Choroid plexus epithelial cell (primary cell): ENCODE measurements at regions not wholly inside any gene's neighbourhood (a gene's known extent, or its start where the extent isn't known, plus 50 kb on each side); places are given as distances from the start of the nearest gene placed in this dataset.
"Not testable (repeated sequence)": the region's sequence is repeated elsewhere in the genome, so short reads cannot be mapped to it uniquely, and the experiment has no call there.

Experiments used
- DNase-seq: peaks from one replicate; pipeline ENCODE4 v3.0.0-alpha.2; 2010; ENCODE audit warnings: low read depth
- H3K4me3 ChIP-seq: 2 replicates; pipeline ENCODE4 v1.5.1; 2011; ENCODE audit warnings: low read depth, mild to moderate bottlenecking, control low read depth, low read length, moderate library complexity
- CTCF ChIP-seq: conservative IDR thresholded peaks from 2 replicates; pipeline ENCODE4 v1.5.1; 2011; ENCODE audit warnings: low read depth, mild to moderate bottlenecking, control low read depth, inconsistent platforms, low read length, moderate library complexity

- H3K4me3 ChIP-seq, result no peak overlapping the region
- DNase-seq, result no peak
- no peak for TF ChIP-seq CTCF
Observed at GRCh38 chr1:229018674-229019295, 252.1 kb upstream of the RAB4A start.

- DNase-seq, result no peak
- TF ChIP-seq CTCF, result no peak
Observed at GRCh38 chr1:229019663-229020271, 251.1 kb upstream of the RAB4A start.

GRCh38 chr1:229021034-229021433 is 249.9 kb upstream of the RAB4A start:
- not testable (repeated sequence) for H3K4me3 ChIP-seq, DNase-seq

More at GRCh38 chr1:229019663-229020271, 251.1 kb upstream of the RAB4A start:
- H3K4me3 ChIP-seq, result no peak overlapping the region

GRCh38 chr1:229022595-229023333 is 248.1 kb upstream of the RAB4A start:
- no peak for TF ChIP-seq CTCF
- no peak for DNase-seq
- no peak overlapping the region for H3K4me3 ChIP-seq

- no peak for DNase-seq
- no peak for TF ChIP-seq CTCF
- H3K4me3 ChIP-seq, result no peak overlapping the region
Observed at GRCh38 chr1:229023651-229024300, 247.1 kb upstream of the RAB4A start.

- peak; percentile 89 for DNase-seq
- peak; percentile 22 for TF ChIP-seq CTCF
Observed at GRCh38 chr1:229024528-229025130, 246.3 kb upstream of the RAB4A start.

GRCh38 chr1:229025576-229025975 is 245.3 kb upstream of the RAB4A start:
- no peak overlapping the region for H3K4me3 ChIP-seq
- DNase-seq, result no peak
- no peak for TF ChIP-seq CTCF

More at GRCh38 chr1:229024528-229025130, 246.3 kb upstream of the RAB4A start:
- no peak overlapping the region for H3K4me3 ChIP-seq
